SHP77 treated with DMSO at 0.1 percent for 48 hours (cell line): ENCODE measurements at regions not wholly inside any gene's neighbourhood (a gene's known extent, or its start where the extent isn't known, plus 50 kb on each side); places are given as distances from the start of the nearest gene placed in this dataset.

Experiments used
- DNase-seq: peaks from one replicate; lab custom pipeline; 2025; lab: John Stamatoyannopoulos, UW

- no peak for DNase-seq
Measured at GRCh38 chr5:103498800-103499551, 63.6 kb downstream of the NUDT12 start.

- DNase-seq, result no peak
Measured at GRCh38 chr5:103498211-103498610, 64.4 kb downstream of the NUDT12 start.

GRCh38 chr5:103497781-103498180 is 64.8 kb downstream of the NUDT12 start:
- no peak for DNase-seq

GRCh38 chr5:103490030-103490739 is 72.4 kb downstream of the NUDT12 start:
- DNase-seq, result no peak

- DNase-seq, result no peak
Measured at GRCh38 chr5:103489307-103489706, 73.3 kb downstream of the NUDT12 start.

GRCh38 chr5:103487822-103488493 is 74.6 kb downstream of the NUDT12 start:
- DNase-seq, result no peak

GRCh38 chr5:103487218-103487617 is 75.4 kb downstream of the NUDT12 start:
- DNase-seq, result no peak

GRCh38 chr5:103486739-103487138 is 75.8 kb downstream of the NUDT12 start:
- no peak for DNase-seq

- no peak for DNase-seq
Measured at GRCh38 chr5:103480246-103480645, 82.3 kb downstream of the NUDT12 start.

GRCh38 chr5:103477678-103478077 is 84.9 kb downstream of the NUDT12 start:
- DNase-seq, result no peak

- no peak for DNase-seq
Measured at GRCh38 chr5:103476811-103477210, 85.8 kb downstream of the NUDT12 start.

- peak; percentile 33 for DNase-seq
Measured at GRCh38 chr5:103475629-103476240, 86.9 kb downstream of the NUDT12 start.

- DNase-seq, result no peak
Measured at GRCh38 chr5:103474677-103475076, 87.9 kb downstream of the NUDT12 start.

GRCh38 chr5:103473725-103474124 is 88.9 kb downstream of the NUDT12 start:
- DNase-seq, result no peak

- DNase-seq, result no peak
Measured at GRCh38 chr5:103472830-103473229, 89.8 kb downstream of the NUDT12 start.

- no peak for DNase-seq
Measured at GRCh38 chr5:103472265-103472664, 90.3 kb downstream of the NUDT12 start.

GRCh38 chr5:103469288-103470040 is 93.1 kb downstream of the NUDT12 start:
- no peak for DNase-seq

- no peak for DNase-seq
Measured at GRCh38 chr5:103467831-103468230, 94.8 kb downstream of the NUDT12 start.

- DNase-seq, result no peak
Measured at GRCh38 chr5:103466495-103466894, 96.1 kb downstream of the NUDT12 start.

- DNase-seq, result no peak
Measured at GRCh38 chr5:103465891-103466290, 96.7 kb downstream of the NUDT12 start.

- no peak for DNase-seq
Measured at GRCh38 chr5:103464835-103465484, 97.6 kb downstream of the NUDT12 start.
